Thyroid gland (tissue), 4 donors: ENCODE measurements at regions not wholly inside any gene's neighbourhood (a gene's known extent, or its start where the extent isn't known, plus 50 kb on each side); places are given as distances from the start of the nearest gene placed in this dataset.

Experiments
- CTCF ChIP-seq, 6 experiments: fragments of 200-600 bp in 3 of 6; fragments of 450-650 bp in 3 of 6; sonication (generic) in 3 of 6; IDR thresholded peaks; one replicate each; pipeline ENCODE4 v1.5.1; 2016 to 2019; ENCODE audit warnings: antibody characterized with exemption in 6 of 6, mild to moderate bottlenecking in 2 of 6, inconsistent platforms in 1 of 6, moderate library complexity in 1 of 6
- POLR2A ChIP-seq, 2 donors: fragments of 450-650 bp; IDR thresholded peaks; one replicate each; pipeline ENCODE4 v1.6.1; 2017; ENCODE audit warnings: antibody characterized with exemption in 2 of 2, mild to moderate bottlenecking in 2 of 2, moderate library complexity in 1 of 2

GRCh38 chr20:63119963-63120807 lies 95.7 kb downstream of the YTHDF1 start:
- TF ChIP-seq POLR2A (IDR thresholded peaks at IDR 0.05) = no peak
- TF ChIP-seq CTCF (IDR thresholded peaks at IDR 0.05) = no peak
